HG03354 (cell line): ENCODE measurements at regions not wholly inside any gene's neighbourhood (a gene's known extent, or its start where the extent isn't known, plus 50 kb on each side); places are given as distances from the start of the nearest gene placed in this dataset.
"Not testable (repeated sequence)": the region's sequence is repeated elsewhere in the genome, so short reads cannot be mapped to it uniquely, and the experiment has no call there.

ENCODE experiments used
- ATAC-seq: cut with Tn5 transposase; IDR thresholded peaks from one replicate; pipeline ENCODE4 v1.9.1; 2021; ENCODE audit warnings: mild to moderate bottlenecking; ENCODE audit not compliant: unreplicated experiment, poor library complexity, severe bottlenecking

DNA sequence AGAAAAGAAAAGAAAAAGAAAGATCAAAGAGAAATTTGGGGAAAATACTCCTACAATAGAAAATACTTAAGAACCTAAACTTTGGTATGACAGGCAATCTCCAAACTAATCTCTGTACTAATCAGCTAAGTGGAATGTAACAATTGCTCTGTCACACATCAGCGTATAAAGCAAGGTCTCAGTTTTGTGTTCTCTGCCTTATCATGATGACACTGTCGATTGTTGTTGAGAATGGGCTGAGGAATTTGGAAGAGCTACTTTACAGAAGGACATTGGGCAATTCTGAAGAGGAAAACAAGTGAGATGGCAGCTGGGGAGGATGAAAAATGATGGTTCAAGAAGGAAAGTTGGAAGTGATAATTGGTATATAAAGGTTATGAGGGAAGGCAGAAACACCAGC lies 486.0 kb upstream of the HTR2C start:
- no peak for ATAC-seq

DNA sequence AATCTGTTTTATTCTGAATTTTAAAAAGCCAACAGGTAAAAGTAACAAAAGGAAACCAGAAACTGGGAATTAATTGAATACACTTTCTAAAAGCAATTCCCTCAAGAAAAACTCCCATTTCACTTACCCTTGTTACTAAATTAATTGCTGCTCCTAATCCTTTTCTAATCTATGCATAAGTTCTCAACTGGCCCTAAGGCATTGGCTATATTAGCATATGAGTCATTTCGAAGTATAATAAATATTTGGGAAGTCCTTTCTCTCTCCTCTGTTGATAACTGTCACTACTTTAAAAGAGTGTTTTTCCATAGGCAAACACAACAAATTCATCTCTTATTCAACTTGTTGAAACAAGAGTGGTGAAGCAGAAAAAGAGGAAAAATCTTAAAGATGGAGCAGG lies 486.5 kb upstream of the HTR2C start:
- no peak for ATAC-seq

DNA sequence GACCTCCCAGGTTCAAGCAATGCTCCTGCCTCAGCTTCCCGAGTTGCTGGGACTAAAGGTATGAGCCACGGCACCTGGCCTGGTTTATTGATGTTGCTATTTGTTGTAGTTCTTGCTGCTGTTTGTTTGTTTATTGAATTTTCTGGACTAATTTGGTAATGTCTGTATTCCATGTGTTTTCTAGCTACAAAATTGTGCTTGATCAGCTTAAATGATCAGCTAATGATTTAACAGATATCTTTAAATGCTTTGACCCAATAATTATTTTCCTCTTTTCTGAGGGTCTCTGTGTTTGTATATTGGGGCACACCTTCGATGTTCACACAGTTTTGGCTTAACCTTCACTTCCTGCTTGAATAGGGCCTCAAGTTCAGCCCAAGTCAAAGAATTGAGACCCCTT lies 488.1 kb upstream of the HTR2C start:
- ATAC-seq, result no peak

DNA sequence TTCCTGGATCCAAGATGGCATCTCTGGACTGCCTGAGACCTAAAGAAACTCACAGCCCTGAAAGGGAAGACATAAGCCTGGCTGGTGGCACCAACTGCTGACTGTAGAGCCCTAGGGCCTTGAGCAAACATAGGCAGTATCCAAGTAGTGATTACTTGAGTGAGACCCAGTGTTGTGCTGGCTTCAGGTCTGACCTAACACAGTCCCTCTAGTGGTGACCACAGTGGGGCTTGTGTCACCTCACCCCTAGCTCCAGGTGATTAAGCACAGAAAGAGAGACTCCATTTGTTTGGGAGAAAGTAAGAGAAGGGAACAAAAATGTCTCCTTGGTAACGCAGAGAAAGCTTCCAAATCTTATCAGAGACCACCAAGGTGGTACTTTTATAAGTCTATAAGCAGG lies 496.3 kb upstream of the HTR2C start:
- ATAC-seq, result no peak

DNA sequence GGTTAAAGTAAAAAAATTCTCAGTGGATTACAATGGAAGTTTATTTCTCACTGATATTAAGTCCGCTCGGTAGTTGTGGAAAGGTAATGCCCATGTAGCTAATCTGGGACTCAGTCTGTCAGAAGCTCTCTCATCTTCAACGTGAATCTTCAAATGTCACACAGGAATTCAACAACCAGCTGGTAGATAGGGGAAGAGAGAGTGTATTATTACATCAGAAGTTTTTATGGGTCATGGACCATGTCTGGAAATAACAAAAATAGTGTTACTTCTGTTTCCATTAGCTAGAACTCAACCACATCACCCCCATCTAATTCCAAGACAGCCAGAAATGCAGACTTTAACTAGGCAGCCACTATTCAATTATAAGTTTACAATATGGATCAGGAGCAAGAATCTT lies 506.1 kb upstream of the HTR2C start:
- no peak for ATAC-seq

DNA sequence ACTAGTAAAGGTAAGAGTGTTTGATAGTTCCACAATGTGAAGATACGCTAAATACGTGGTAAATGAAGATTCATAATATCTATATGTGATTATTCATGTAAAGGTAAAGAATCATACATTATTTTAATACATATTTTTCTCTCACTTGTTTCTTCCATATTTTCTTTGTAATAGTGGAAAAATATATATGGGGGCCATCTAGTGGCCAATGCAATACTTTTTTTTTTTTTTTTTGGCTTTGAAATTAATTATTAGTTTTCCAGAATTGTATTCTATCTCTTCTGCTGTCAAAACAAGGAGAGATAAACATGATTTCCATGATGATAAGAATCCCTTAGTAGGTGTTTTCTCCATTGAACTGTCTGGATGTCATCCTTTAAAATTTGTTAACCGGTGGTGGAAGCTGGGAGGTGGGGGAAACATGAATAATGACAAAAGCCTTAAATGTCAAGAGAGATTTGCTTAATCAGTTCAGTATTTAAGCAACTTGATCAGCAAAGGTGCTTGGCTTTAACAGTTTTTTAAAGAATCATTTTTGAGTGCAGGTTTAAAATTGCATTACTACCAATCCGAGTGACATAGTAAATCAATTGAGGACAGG lies 508.7 kb upstream of the HTR2C start:
- no peak for ATAC-seq

DNA sequence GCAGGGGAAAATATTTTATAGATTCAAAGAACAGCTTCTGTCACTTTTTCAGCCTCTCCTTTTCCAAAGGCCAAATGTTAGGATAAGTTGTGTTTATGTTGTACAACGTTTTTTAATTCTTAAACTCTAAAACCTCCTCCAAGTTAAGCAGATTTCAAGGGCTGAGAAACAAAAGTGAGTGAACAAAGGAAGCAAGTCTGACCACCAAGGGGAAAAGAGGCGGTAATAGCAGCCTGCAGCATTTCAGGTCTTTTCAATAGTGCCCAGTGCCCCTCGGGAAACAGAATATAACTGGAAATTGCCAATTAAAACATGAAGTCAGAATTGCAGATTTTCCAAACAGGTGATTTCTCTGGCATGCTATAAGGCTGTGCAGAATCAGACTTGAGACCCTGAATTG lies 510.0 kb upstream of the HTR2C start:
- no peak for ATAC-seq

DNA sequence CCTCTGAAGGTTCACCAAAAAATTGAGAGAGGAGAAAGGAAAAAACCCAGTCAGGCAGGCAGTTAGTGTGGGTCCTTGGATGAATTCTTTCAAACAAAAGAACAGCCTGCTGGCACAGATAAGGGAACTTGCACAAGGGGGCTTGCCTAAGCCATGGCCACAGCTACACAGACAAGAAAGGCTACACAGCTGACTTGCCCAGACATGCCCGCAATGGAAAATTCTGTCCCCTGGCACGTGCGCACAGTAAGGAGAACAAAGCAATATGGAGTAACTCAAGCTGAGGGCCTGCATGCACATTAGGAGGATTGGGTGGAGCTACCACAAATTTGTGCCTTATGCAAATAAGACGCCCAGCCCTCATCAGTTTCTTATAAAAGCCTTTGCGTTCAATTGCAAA lies 512.5 kb upstream of the HTR2C start:
- no peak for ATAC-seq

DNA sequence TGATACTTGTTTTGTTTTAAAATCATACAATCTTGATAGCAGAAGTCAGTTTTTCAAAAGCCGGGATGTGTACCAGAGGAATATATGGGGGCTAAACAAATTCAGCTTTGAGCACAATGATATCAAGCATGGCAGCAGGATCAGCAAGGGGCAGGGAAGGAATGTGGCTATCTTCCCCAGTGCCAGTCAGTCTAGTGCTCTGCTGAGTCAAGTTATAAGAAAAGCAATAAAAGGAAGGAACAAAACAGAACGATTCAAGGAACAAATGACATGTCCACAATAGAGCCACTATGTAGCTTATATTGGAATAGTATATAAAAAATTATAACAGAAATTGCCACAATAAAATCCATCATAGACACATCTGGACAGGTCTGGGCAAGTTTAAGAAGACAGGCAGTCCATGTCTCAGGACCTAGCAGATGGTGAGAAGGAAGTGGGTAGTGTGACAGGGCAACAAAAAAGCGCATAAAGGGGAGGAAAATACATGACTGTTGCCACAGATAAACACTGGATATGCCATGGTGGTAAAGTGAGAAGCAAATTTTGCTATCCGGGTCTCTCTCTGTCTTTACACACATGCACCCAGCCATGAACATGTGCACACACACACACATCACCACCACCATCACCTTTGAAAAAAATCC lies 518.2 kb upstream of the HTR2C start:
- no peak for ATAC-seq

DNA sequence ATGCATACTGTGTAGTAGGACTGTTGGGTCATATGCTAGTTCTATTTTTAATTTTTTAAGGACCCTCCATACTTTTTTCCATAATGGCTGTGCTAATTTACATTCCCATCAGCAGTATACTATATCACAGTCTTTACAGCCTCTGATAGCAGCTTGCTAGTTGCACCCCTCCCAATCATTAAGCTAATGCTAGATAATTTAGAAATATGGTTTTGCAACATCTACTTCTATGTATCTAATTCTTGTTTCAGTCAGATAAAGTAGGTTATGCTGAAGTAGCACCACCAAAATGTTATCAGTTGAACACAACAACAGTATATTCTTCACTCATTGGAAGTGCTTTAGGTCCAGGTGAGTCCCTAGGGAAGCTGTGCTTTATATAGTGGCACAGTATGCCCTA lies 522.7 kb upstream of the HTR2C start:
- ATAC-seq, result no peak

DNA sequence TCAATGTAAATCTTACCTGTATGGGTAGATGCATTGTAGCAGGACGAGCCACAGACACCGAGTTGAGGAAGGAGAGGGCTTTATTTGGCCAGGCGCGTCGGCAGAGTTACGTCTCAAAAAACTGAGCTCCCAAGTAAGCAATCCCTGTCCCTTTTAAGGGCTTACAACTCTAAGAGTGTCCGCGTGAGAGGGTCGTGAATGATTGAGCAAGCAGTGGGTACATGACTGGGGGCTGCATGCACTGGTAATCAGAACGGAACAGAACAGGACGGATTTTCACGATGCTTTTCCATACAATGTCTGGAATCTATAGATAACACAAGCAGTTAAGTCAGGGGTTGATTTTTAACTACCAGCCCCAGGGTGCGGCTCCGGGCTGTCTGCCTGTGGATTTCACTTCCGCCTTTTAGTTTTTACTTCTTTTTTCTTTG lies 524.9 kb upstream of the HTR2C start:
- no peak for ATAC-seq

DNA sequence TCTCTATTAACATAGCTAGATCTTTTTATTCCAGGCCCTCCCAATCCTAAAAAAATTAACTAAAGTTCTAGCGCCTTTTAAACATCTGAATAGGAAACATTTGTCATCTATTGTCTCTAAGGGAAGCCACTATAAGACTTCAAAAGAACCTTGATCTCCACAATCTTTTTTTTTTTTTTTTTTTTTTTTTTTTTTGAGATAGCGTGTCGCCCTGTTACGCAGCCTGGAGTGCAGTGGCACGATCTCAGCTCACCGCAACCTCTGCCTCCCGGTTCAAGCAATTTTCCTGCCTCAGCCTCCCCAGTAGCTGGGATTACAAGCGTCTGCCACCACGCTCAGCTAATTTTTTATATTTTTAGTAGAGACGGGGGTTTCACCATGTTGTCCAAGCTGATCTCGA lies 526.5 kb upstream of the HTR2C start:
- not testable (repeated sequence) for ATAC-seq

DNA sequence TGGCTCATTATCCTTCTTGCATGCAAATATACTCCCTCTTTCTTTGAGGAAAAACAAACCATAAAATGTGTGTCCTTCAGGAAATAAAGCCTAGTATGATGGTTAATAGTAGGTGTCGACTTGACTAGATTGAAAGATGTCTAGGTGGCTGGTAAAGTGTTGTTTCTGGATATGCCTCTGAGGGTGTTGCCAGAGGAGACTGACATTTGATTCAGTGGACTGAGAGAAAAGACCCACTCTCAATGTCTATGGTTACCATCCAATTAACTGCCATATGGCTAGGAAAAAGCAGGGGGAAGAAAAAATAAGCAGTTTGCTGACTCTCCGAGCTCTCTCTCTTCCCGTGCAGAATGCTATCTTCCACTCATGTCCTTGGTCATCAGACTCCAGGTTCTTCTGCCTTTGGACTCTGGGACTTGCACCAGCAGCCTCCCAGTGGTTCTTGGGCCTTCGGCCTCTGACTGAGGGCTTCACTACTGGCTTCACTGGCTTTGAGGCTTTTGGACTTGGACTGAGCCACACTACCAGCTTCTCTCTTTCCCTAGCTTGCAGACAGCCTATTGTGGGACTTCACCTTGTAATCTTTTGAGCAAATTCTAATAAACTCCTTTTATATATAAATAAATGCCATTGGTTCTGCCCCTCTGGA lies 532.1 kb upstream of the HTR2C start:
- no peak for ATAC-seq

DNA sequence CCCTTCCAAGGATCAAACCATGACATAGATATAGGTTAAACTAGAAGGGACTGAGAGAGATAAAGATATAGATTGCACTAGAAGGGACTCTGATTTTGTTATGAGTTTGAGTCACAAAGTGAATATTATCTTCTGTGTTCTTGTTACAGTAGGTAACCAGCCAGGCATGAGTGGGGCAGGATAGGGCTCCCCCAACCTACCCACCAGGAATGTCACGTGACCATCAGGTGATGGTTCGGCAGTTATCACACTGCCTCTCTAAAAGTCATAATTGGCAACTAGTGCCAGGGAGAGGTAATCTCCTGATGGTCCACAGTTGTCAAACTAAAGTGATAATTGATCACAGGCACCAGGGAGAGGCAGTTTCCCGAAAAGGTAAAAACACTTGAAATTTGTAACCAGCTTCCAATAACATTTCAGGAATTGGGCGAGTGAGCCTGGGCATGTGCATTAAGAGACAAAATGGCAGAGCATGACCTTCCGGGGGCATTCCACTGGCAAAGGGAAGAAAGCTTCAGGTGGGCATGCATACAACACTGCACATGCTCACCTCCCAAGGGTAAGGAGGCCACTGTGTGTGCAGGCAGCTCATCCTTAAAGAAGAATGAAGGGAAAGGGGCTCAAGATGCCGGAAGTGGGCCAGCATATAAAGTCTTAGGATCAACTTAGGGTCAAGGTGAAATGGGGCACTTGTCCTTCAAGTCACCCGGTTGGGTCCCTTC lies 533.6 kb upstream of the HTR2C start:
- no peak for ATAC-seq

DNA sequence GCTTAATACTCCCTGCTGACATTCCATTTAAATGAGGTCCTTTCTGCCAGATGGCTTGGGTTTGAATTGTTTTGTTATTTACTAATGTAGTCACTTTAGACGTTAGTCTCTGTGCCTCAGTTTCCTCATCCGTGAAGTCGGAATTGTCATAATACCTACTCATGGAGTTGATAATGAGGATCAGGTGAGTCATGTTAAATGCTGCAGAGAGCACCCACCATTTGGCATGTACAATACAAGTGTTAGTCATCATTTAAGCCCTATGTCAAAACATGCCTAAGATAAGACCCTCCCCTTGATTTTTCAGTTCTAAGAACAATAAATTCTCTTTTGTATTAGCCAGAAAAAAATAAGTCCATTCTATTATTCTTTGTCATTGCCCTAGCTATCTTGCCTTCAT lies 534.8 kb upstream of the HTR2C start:
- no peak for ATAC-seq

DNA sequence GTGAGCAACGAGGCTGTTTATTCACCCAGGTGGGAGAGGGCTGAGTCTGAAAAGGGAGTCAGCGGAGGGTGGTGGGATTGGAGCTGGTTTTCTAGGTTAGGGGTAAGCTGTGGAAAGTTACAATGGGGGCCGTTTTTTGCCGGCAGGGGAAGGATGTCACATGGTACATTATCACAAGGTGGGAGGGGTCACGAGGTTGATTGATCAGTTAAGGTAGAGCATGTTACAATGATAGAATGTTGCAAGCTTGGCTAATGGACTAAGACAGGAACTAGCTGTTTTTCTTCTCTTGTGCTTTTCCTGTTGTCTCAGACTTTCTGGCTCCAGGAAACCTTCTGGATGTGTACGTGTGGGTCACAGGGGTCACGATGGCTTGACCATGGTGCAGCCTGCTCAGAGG lies 536.3 kb upstream of the HTR2C start:
- no peak for ATAC-seq

DNA sequence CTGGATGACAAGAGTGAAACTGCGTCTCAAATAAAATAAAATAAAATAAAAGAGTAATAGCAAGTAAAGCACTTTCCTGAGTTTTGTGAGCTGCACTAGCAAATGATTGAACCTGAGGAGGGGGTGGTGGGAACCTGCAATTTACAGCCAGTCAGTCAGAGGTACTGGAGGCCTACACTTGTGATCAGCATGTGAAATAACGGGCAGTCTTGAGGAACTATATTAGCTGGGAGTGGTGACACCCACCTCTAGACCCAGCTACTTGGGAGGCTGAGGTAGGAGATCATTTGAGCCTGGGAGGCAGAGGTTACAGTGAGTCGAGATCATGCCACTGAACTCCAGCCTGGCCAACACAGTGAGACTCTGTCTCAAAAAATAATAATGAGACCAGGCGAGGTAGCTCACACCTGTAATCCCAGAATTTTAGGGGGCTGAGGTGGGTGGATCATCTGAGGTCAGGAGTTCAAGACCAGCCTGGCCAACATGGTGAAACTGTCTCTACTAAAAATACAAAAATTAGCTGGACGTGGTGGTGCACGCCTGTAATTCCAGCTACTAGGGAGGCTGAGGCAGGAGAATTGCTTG lies 537.1 kb upstream of the HTR2C start:
- no peak for ATAC-seq

DNA sequence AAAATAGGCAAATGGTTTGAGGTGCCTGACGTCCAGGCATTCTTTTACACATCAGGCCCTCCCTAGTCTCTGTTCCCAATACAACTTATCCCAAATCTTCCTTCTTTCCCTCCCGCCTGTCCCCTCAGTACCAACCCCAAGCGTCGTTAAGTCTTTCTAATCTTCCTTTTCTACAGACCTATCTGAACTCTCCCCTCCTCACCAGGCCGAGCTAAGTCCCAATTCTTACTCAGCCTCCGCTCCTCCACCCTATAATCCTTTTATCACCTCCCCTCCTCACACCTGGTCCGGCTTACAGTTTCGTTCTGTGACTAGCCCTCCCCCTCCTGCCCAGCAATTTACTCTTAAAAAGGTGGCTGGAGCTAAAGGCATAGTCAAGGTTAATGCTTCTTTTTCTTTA lies 542.4 kb upstream of the HTR2C start:
- ATAC-seq, result not testable (repeated sequence)

DNA sequence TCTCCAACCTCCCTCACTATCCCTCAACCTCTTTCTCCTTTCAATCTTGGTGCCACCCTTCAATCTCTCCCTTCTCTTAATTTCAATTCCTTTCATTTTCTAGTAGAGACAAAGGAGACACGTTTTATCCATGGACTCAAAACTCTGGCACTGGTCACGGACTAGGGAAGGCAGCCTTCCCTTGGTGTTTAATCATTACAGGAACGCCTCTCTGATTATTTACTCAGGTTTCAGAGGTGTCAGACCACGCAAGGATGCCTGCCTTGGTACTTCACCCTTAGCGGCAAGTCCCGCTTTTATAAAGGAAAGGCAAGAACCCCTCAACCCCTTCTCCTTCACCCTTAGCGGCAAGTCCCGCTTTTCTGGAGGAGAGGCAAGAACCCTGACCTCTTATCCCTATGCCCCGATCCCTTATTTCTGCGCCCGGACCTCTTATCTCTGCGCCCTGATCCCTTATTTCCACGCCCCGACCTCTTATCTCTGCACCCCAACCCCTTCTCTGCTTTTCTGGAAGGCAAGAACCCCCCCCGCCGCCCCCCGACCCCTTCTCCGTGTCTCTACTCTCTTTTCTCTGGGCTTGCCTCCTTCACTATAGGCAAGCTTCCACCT lies 543.1 kb upstream of the HTR2C start:
- ATAC-seq, result not testable (repeated sequence)

DNA sequence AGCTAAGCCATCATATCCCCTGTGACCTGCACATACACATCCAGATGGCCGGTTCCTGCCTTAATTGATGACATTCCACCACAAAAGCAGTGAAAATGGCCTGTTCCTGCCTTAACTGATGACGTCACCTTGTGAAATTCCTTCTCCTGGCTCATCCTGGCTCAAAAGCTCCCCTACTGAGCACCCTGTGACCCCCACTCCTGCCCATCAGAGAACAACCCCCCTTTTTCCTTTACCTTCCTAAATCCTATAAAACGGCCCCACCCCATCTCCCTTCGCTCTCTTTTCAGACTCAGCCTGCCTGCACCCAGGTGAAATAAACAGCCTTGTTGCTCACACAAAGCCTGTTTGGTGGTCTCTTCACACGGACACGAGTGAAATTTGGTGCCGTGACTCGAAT lies 543.8 kb upstream of the HTR2C start:
- ATAC-seq, result not testable (repeated sequence)
